Keratinocyte (primary cell): ENCODE measurements at regions not wholly inside any gene's neighbourhood (a gene's known extent, or its start where the extent isn't known, plus 50 kb on each side); places are given as distances from the start of the nearest gene placed in this dataset.
"Not testable (repeated sequence)": the region's sequence is repeated elsewhere in the genome, so short reads cannot be mapped to it uniquely, and the experiment has no call there.

Experiments used
- DNase-seq: peaks from one replicate; pipeline ENCODE4 v3.0.0-alpha.2; 2011; ENCODE audit warnings: low read depth, missing footprints, low spot score
- FAIRE-seq: peaks from 2 replicates; lab custom pipeline; 2011; peaks lifted over from hg19 to GRCh38; lab: Jason Lieb, UNC
- H2AFZ ChIP-seq: 2 replicates; pipeline ENCODE4 v1.6.0; 2012; ENCODE audit warnings: low read length, control low read depth, inconsistent platforms; ENCODE audit not compliant: control insufficient read depth
- H3K27ac ChIP-seq: 2 replicates; pipeline ENCODE4 v1.5.1; 2011; ENCODE audit warnings: low read length; ENCODE audit not compliant: control insufficient read depth, insufficient read depth
- H3K27me3 ChIP-seq: 3 replicates; pipeline ENCODE4 v1.6.0; 2011; ENCODE audit warnings: low read length; ENCODE audit not compliant: control insufficient read depth, insufficient read depth; ENCODE audit errors: extremely low read depth
- H3K36me3 ChIP-seq, 2 experiments: 2 replicates in 1 of 2; 3 replicates in 1 of 2; pipeline ENCODE4 v1.5.1; 2011; ENCODE audit warnings: low read length in 2 of 2, mild to moderate bottlenecking in 1 of 2; ENCODE audit not compliant: control insufficient read depth in 2 of 2, insufficient read depth in 2 of 2; ENCODE audit errors: extremely low read depth in 1 of 2
- H3K4me1 ChIP-seq: 3 replicates; pipeline ENCODE4 v1.5.1; 2011; ENCODE audit warnings: low read length; ENCODE audit not compliant: control insufficient read depth, insufficient read depth; ENCODE audit errors: extremely low read depth
- H3K4me2 ChIP-seq: 3 replicates; pipeline ENCODE4 v1.6.0; 2011; ENCODE audit warnings: low read depth, low read length; ENCODE audit not compliant: control insufficient read depth, insufficient read depth; ENCODE audit errors: extremely low read depth
- H3K4me3 ChIP-seq, 3 experiments: fragments of 200-600 bp in 1 of 3; sonication (generic) in 1 of 3; 2 replicates in 2 of 3; 3 replicates in 1 of 3; pipeline ENCODE4 v1.5.1; 2011 to 2016; ENCODE audit warnings: low read length in 3 of 3, mild to moderate bottlenecking in 3 of 3, control low read depth in 2 of 3, inconsistent platforms in 1 of 3, low read depth in 1 of 3, mixed read lengths in 1 of 3, mixed run types in 1 of 3, moderate library complexity in 1 of 3; ENCODE audit not compliant: control insufficient read depth in 2 of 3, insufficient read depth in 2 of 3; ENCODE audit errors: extremely low read depth in 1 of 3
- H3K79me2 ChIP-seq: 2 replicates; pipeline ENCODE4 v1.6.0; 2012; ENCODE audit warnings: low read length; ENCODE audit not compliant: control insufficient read depth, insufficient read depth
- H3K9ac ChIP-seq: 3 replicates; pipeline ENCODE4 v1.6.0; 2011; ENCODE audit warnings: low read length; ENCODE audit not compliant: control insufficient read depth, insufficient read depth; ENCODE audit errors: extremely low read depth
- H3K9me1 ChIP-seq: 3 replicates; pipeline ENCODE4 v1.6.0; 2011; ENCODE audit warnings: low read length; ENCODE audit not compliant: control insufficient read depth, insufficient read depth; ENCODE audit errors: extremely low read depth
- H3K9me3 ChIP-seq: 2 replicates; pipeline ENCODE4 v1.5.1; 2012; ENCODE audit warnings: low read depth, low read length; ENCODE audit not compliant: control insufficient read depth
- H4K20me1 ChIP-seq: 3 replicates; pipeline ENCODE4 v1.6.0; 2011; ENCODE audit warnings: low read length; ENCODE audit not compliant: control insufficient read depth, insufficient read depth; ENCODE audit errors: extremely low read depth
- EZH2 ChIP-seq: IDR thresholded peaks from one replicate; pipeline ENCODE4 v1.6.1; 2012; ENCODE audit warnings: inconsistent platforms, mild to moderate bottlenecking, low read length, moderate library complexity
- dilution Hi-C: fragments of 300-500 bp; cut with MboI; formaldehyde crosslinking; loops from one replicate; pipeline ENCODE4 v1.7.0; 2020; ENCODE audit warnings: low sequenced_read_pairs; ENCODE audit not compliant: extremely low pct_ligation_motif_present
- TF ChIP-seq, protein P1 (sequence below), 3 experiments: IDR thresholded peaks in 1 of 3; conservative IDR thresholded peaks in 1 of 3; optimal IDR thresholded peaks in 1 of 3; 2 replicates in 2 of 3; 3 replicates in 1 of 3; pipeline versions ENCODE3 to v1.5.1; 2011; ENCODE audit warnings: low read length in 3 of 3, mild to moderate bottlenecking in 3 of 3, moderate library complexity in 2 of 3, control low read depth in 1 of 3, inconsistent platforms in 1 of 3; ENCODE audit not compliant: insufficient read depth in 2 of 3; ENCODE audit errors: extremely low read depth in 1 of 3

DNA sequence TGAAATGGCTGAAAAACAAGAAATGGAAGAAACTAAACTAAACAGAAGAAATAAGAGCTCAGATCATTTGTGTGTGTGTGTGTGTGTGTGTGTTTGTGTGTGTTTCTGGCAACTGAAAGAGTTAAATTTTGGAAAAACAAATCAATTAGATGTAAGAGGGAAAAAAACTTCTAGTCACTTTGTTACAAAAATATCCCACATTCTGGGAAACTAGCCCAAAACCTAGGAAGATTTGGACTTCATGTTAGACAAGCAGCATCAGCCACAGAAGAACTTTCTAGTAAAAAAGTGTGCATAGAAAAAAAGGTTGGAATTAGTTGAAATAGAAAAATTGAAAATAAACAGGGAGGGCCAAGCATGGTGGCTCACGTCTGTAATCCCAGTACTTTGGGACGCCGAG lies 111.6 kb upstream of the PRKG2 start:
- Histone ChIP-seq H3K4me2 (no peak overlapping the region), H3K4me3 (no peak overlapping the region), H3K79me2 (no peaks in the 10 kb centered on the region), H2AFZ (no peak overlapping the region), H3K27ac (no peak overlapping the region), H3K9me3 (no peaks in the 10 kb centered on the region), H3K27me3 (no peaks in the 10 kb centered on the region), H3K9ac (no peak overlapping the region), H3K36me3 (no peaks in the 10 kb centered on the region), H3K9me1 (no peaks in the 10 kb centered on the region), H3K4me1 (no peaks in the 10 kb centered on the region), H4K20me1 (no peaks in the 10 kb centered on the region)
- TF ChIP-seq, protein P1, sequence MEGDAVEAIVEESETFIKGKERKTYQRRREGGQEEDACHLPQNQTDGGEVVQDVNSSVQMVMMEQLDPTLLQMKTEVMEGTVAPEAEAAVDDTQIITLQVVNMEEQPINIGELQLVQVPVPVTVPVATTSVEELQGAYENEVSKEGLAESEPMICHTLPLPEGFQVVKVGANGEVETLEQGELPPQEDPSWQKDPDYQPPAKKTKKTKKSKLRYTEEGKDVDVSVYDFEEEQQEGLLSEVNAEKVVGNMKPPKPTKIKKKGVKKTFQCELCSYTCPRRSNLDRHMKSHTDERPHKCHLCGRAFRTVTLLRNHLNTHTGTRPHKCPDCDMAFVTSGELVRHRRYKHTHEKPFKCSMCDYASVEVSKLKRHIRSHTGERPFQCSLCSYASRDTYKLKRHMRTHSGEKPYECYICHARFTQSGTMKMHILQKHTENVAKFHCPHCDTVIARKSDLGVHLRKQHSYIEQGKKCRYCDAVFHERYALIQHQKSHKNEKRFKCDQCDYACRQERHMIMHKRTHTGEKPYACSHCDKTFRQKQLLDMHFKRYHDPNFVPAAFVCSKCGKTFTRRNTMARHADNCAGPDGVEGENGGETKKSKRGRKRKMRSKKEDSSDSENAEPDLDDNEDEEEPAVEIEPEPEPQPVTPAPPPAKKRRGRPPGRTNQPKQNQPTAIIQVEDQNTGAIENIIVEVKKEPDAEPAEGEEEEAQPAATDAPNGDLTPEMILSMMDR (optimal IDR thresholded peaks at IDR 0.05 in 1 of 3, IDR thresholded peaks at IDR 0.05 in 1 of 3, conservative IDR thresholded peaks at IDR 0.05 in 1 of 3; ENCODE audit: extremely low read depth in 1 of 3, insufficient read depth in 2 of 3, low read length in 3 of 3): no peak
- TF ChIP-seq EZH2: no peak
- dilution Hi-C loops: no loop called here
- DNase-seq: no peak
- FAIRE-seq: no peak

DNA sequence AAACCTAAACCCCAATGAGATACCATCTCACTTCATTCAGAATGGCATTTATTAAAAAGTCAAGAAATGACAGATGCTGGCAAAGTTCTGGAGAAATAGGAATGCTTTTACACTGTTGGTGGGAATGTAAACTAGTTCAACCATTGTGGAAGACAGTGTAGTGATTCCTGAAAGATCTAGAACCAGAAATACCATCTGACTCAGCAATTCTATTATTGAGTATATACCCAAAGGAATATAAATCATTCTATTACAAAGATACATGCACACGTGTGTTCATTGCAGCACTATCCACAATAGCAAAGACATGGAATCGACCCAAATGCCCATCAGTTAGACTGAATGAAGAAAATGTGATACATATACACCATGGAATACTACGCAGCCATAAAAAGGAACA lies 109.6 kb upstream of the PRKG2 start:
- FAIRE-seq, H2AFZ ChIP-seq, dilution Hi-C loops, H3K4me3 ChIP-seq, H3K9me3 ChIP-seq, H3K27ac ChIP-seq, H4K20me1 ChIP-seq, H3K27me3 ChIP-seq, H3K79me2 ChIP-seq, H3K36me3 ChIP-seq, H3K4me2 ChIP-seq, H3K4me1 ChIP-seq, DNase-seq, H3K9me1 ChIP-seq, H3K9ac ChIP-seq: not testable (repeated sequence)

DNA sequence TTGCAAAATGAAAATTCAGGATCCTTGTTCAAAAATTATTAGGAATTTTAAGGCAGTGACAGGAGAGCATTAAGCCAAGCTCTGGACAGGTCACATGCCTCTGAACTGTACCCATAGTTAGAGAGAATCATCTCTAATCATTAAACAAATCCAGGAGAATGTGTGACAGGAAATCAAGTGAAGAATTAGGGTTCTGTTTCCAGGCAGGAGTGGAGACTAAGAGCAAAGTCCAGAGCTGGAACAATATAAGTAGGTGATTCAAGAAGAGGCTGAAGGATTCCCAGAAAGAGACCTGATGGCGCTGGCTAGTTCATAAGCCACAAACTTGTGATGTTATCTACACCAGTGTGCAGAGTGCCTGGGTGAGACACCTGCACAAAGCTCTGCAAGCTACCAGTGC lies 104.6 kb upstream of the PRKG2 start:
- Histone ChIP-seq H3K9ac (no peak overlapping the region), H4K20me1 (no peaks in the 10 kb centered on the region), H3K27me3 (no peaks in the 10 kb centered on the region), H3K36me3 (no peaks in the 10 kb centered on the region), H3K9me1 (no peaks in the 10 kb centered on the region), H3K79me2 (no peaks in the 10 kb centered on the region), H3K9me3 (no peaks in the 10 kb centered on the region), H3K4me3 (no peak overlapping the region), H3K4me1 (no peaks in the 10 kb centered on the region), H3K4me2 (no peak overlapping the region), H2AFZ (no peak overlapping the region), H3K27ac (no peak overlapping the region)
- TF ChIP-seq, protein P1 (optimal IDR thresholded peaks at IDR 0.05 in 1 of 3, IDR thresholded peaks at IDR 0.05 in 1 of 3, conservative IDR thresholded peaks at IDR 0.05 in 1 of 3; ENCODE audit: extremely low read depth in 1 of 3, insufficient read depth in 2 of 3, low read length in 3 of 3): no peak
- no peak for TF ChIP-seq EZH2
- no peak for DNase-seq
- dilution Hi-C loops: no loop called here
- FAIRE-seq: no peak
